B cell (primary cell): ENCODE measurements at regions not wholly inside any gene's neighbourhood (a gene's known extent, or its start where the extent isn't known, plus 50 kb on each side); places are given as distances from the start of the nearest gene placed in this dataset.
"Not testable (repeated sequence)": the region's sequence is repeated elsewhere in the genome, so short reads cannot be mapped to it uniquely, and the experiment has no call there.

Experiments used
- ATAC-seq: fragments of 200-7000 bp; cut with Tn5 transposase; one replicate; pipeline ENCODE4 v1.10.0; 2021; ENCODE audit warnings: low read depth, mild to moderate bottlenecking, moderate number of reproducible peaks, moderate library complexity
- CTCF ChIA-PET: fragments of 350-600 bp; sonication (Branson Sonifier 250); formaldehyde crosslinking; loops from one replicate; lab custom pipeline; 2021; ENCODE audit warnings: antibody characterized with exemption, inconsistent platforms; lab: Charles Lee
- POLR2A ChIA-PET: fragments of 350-600 bp; sonication (Branson Sonifier 250); formaldehyde crosslinking; loops from one replicate; lab custom pipeline; 2021; ENCODE audit warnings: antibody characterized with exemption; lab: Charles Lee
- DNase-seq: peaks from one replicate; pipeline ENCODE4 v3.0.0; 2013
- H2AFZ ChIP-seq: 2 replicates; pipeline ENCODE4 v1.6.1; 2012; ENCODE audit warnings: mild to moderate bottlenecking, low read depth, low read length; ENCODE audit not compliant: insufficient read depth, poor library complexity, severe bottlenecking
- H3K27ac ChIP-seq, 2 donors: 1 replicate in 1 of 2; 2 replicates in 1 of 2; pipeline ENCODE4 v1.5.1; 2012 to 2013; ENCODE audit warnings: low read length in 2 of 2, mild to moderate bottlenecking in 2 of 2, moderate library complexity in 1 of 2
- H3K27me3 ChIP-seq, 4 experiments: fragments of 200-600 bp in 1 of 4; sonication (generic) in 1 of 4; replicated peaks in 1 of 4; 1 replicate in 2 of 4; 2 replicates in 2 of 4; pipeline versions ENCODE4 v1.6.1 to v1.7.0; 2013 to 2016; ENCODE audit warnings: low read length in 3 of 4, mild to moderate bottlenecking in 2 of 4, mixed read lengths in 1 of 4, moderate library complexity in 1 of 4; ENCODE audit not compliant: insufficient read depth in 4 of 4, control insufficient read depth in 3 of 4; ENCODE audit errors: control extremely low read depth in 1 of 4
- H3K36me3 ChIP-seq, 2 experiments: replicated peaks in 1 of 2; 1 replicate in 1 of 2; 2 replicates in 1 of 2; pipeline versions ENCODE4 v1.6.1 to v1.7.1; 2013; ENCODE audit warnings: low read length in 1 of 2; ENCODE audit not compliant: insufficient read depth in 2 of 2, control insufficient read depth in 1 of 2; ENCODE audit errors: control extremely low read depth in 1 of 2, extremely low read depth in 1 of 2
- H3K4me1 ChIP-seq, 2 donors: fragments of 200-600 bp in 1 of 2; sonication (generic) in 1 of 2; 1 replicate in 1 of 2; 2 replicates in 1 of 2; pipeline versions ENCODE4 v1.5.1 to v1.6.1; 2013 to 2017; ENCODE audit warnings: low read length in 2 of 2; ENCODE audit not compliant: control insufficient read depth in 2 of 2, insufficient read depth in 2 of 2
- H3K4me2 ChIP-seq: replicated peaks from 2 replicates; pipeline ENCODE3; 2012; ENCODE audit warnings: mild to moderate bottlenecking, low read depth, low read length; ENCODE audit not compliant: poor library complexity, severe bottlenecking
- H3K4me3 ChIP-seq, 5 experiments: fragments of 200-600 bp in 1 of 5; sonication (generic) in 1 of 5; 1 replicate in 3 of 5; 2 replicates in 2 of 5; pipeline versions ENCODE4 v1.5.1 to v1.7.0; 2011 to 2016; ENCODE audit warnings: low read length in 4 of 5, mild to moderate bottlenecking in 4 of 5, low read depth in 2 of 5, control low read depth in 1 of 5, moderate library complexity in 1 of 5; ENCODE audit not compliant: insufficient read depth in 1 of 5; ENCODE audit errors: control extremely low read depth in 1 of 5, extremely low read depth in 1 of 5
- H3K79me2 ChIP-seq: fragments of 200-600 bp; sonication (generic); one replicate; pipeline ENCODE4 v1.6.0; 2016; ENCODE audit warnings: low read length; ENCODE audit not compliant: control insufficient read depth, insufficient read depth
- H3K9ac ChIP-seq: fragments of 200-600 bp; sonication (generic); 2 replicates; pipeline ENCODE4 v1.6.1; 2017; ENCODE audit warnings: mild to moderate bottlenecking, low read length, moderate library complexity
- H3K9me3 ChIP-seq, 3 donors: one replicate each; pipeline versions ENCODE4 v1.6.1 to v1.7.1; 2013; ENCODE audit warnings: low read length in 2 of 3; ENCODE audit not compliant: control insufficient read depth in 2 of 3, insufficient read depth in 1 of 3; ENCODE audit errors: control extremely low read depth in 1 of 3
- H4K20me1 ChIP-seq: 2 replicates; pipeline ENCODE4 v1.6.0; 2012; ENCODE audit warnings: mild to moderate bottlenecking, low read length; ENCODE audit not compliant: insufficient read depth, control insufficient read depth, poor library complexity, severe bottlenecking
- H3K27ac Mint-ChIP-seq: one replicate; pipeline ENCODE4 v1.8.0; 2021; ENCODE audit warnings: mixed read lengths
- H3K27me3 Mint-ChIP-seq: one replicate; pipeline ENCODE4 v1.8.0; 2021; ENCODE audit warnings: mixed read lengths
- H3K4me1 Mint-ChIP-seq: one replicate; pipeline ENCODE4 v1.8.0; 2021; ENCODE audit warnings: mixed read lengths
- H3K4me3 Mint-ChIP-seq: one replicate; pipeline ENCODE4 v1.8.0; 2021; ENCODE audit warnings: mixed read lengths
- H3K9me3 Mint-ChIP-seq: one replicate; pipeline ENCODE4 v1.8.0; 2022; ENCODE audit warnings: mixed read lengths; ENCODE audit not compliant: insufficient read depth
- EZH2 ChIP-seq: IDR thresholded peaks from 2 replicates; pipeline ENCODE4 v1.6.1; 2012; ENCODE audit warnings: borderline replicate concordance, low read depth, mild to moderate bottlenecking, moderate library complexity, low read length; ENCODE audit not compliant: insufficient read depth, poor library complexity, severe bottlenecking
- WGBS: methylation state at CpG from one replicate; pipeline ENCODE4 v1.1.5; 2013; ENCODE audit warnings: missing lambda C conversion rate; ENCODE audit not compliant: insufficient coverage; 5-methylcytosine and 5-hydroxymethylcytosine counted together
- intact Hi-C: fragments of 100-400 bp; cut with micrococcal nuclease; formaldehyde crosslinking; loops from one replicate; pipeline ENCODE4 v1.10.0; 2022
- TF ChIP-seq, protein P1 (sequence below): fragments of 200-600 bp; IDR thresholded peaks from one replicate; pipeline ENCODE4 v1.8.0; 2022; ENCODE audit warnings: antibody characterized with exemption, mild to moderate bottlenecking

DNA sequence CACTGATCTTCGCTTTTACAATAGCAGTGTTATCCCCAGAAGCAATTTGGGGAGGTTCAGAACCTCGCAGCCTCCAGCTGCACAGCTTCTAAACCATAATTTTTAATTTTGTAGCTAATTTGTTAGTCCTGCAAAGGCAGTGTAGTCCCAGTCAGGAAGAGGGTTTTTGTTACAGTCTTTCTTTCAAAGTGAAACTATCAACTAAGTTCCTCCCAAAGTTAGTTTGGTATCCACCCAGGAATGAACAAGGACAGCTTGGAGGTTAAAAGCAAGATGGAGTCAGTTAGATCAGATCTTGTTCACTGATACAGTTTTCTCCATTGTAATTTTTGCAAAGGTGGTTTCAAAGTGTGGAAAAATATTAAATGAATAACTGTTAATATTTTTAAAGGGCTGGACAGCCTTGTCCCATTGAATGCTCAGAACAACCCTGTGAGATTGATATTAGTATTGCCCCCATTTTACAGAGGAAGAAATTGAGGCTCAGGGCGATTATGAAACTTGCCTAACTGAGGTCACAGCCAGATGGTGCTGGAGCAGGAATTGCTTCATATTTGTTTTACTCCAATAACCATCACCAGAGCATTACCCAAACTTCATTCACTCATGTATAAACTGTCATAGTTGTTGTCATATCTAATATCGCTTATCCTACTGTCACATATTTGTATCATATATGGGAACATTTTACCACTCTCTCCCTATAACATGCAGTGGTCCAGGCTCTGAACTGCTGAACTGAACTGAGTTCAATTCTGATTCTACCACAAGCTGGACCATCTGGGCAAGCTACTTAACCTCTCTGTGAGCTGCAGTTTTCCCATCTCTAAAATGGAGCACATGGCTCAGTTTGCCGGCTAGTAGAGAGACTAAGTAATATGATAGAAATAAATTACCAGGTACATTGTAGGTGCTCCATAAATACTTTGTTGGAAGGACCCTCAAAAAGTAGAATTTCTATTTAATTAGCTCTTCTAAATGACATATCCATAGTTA, 213.8 kb downstream of the BCAS1 start:
- POLR2A ChIA-PET, result interaction anchor here (0.6 to 0.8 kb wide), 2 partner anchors 9 to 84 kb away, joined by 3 to 6 read pairs; no protein-coding TSS in a partner anchor
- WGBS, result 100% methylated on average over 1 of the region's 5 CpGs
- Mint-ChIP-seq H3K27ac (no peak overlapping the region), H3K4me3 (no peak overlapping the region), H3K4me1 (peaks cover 12% of the 10 kb centered on the region), H3K9me3 (no peaks in the 10 kb centered on the region), H3K27me3 (no peaks in the 10 kb centered on the region)
- DNase-seq (no peak), ATAC-seq (no peak)
- H3K27ac ChIP-seq, result no peak overlapping the region
- H3K9ac ChIP-seq, result no peak overlapping the region
- H3K4me2 ChIP-seq, result no peak overlapping the region
- no peaks in the 10 kb centered on the region for H3K9me3 ChIP-seq
- no peaks in the 10 kb centered on the region for H3K36me3 ChIP-seq
- H3K79me2 ChIP-seq, result no peaks in the 10 kb centered on the region
- TF ChIP-seq, protein P1, sequence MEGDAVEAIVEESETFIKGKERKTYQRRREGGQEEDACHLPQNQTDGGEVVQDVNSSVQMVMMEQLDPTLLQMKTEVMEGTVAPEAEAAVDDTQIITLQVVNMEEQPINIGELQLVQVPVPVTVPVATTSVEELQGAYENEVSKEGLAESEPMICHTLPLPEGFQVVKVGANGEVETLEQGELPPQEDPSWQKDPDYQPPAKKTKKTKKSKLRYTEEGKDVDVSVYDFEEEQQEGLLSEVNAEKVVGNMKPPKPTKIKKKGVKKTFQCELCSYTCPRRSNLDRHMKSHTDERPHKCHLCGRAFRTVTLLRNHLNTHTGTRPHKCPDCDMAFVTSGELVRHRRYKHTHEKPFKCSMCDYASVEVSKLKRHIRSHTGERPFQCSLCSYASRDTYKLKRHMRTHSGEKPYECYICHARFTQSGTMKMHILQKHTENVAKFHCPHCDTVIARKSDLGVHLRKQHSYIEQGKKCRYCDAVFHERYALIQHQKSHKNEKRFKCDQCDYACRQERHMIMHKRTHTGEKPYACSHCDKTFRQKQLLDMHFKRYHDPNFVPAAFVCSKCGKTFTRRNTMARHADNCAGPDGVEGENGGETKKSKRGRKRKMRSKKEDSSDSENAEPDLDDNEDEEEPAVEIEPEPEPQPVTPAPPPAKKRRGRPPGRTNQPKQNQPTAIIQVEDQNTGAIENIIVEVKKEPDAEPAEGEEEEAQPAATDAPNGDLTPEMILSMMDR, result no peak
- TF ChIP-seq EZH2, result no peak
- no peaks in the 10 kb centered on the region for H3K27me3 ChIP-seq
- no peak overlapping the region for H2AFZ ChIP-seq
- no peak overlapping the region for H3K4me3 ChIP-seq
- H4K20me1 ChIP-seq, result no peaks in the 10 kb centered on the region
- intact Hi-C loops, result no loop called here
- H3K4me1 ChIP-seq, result peaks cover 9 to 10% of the 10 kb centered on the region in 2 donors
- CTCF ChIA-PET, result interaction anchor here (0.6 to 2.6 kb wide), 4 partner anchors 9 to 241 kb away, joined by 3 to 10 read pairs (median 4); no protein-coding TSS in a partner anchor

DNA sequence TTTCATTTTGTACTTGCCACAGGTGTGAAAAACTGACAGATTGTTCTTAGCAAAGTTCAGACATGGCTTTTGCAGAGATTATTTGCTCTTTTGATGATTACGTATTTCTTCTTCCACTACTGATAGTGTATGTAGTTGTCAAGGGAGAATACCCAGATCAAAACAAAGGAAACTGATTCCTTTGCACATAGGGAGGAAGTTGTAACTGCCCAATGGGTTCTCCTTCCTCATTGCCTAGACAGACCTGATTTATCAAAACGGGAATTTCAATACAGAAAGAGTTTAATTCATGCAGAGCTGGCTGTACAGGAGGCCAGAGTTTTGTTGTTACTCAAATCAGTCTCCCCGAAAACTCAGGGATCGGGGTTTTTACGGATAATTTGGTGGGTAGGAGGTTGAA, 214.7 kb downstream of the BCAS1 start:
- Histone ChIP-seq H3K79me2 (no peaks in the 10 kb centered on the region), H3K36me3 (no peaks in the 10 kb centered on the region), H3K9me3 (no peaks in the 10 kb centered on the region), H3K27ac (no peak overlapping the region), H3K9ac (no peak overlapping the region), H3K4me1 (peaks cover 8% of the 10 kb centered on the region in 2 donors), H4K20me1 (no peaks in the 10 kb centered on the region), H2AFZ (no peak overlapping the region), H3K27me3 (no peaks in the 10 kb centered on the region), H3K4me2 (no peak overlapping the region), H3K4me3 (no peak overlapping the region)
- no peak overlapping the region for H3K27ac Mint-ChIP-seq
- ChIA-PET CTCF (interaction anchor here (1.8 to 2.6 kb wide), 2 partner anchors 10 to 60 kb away, joined by 4 to 10 read pairs; no protein-coding TSS in a partner anchor), POLR2A (no interaction called here)
- intact Hi-C loops, result no loop called here
- WGBS, result 100% methylated on average over 3 of the region's 5 CpGs
- no peaks in the 10 kb centered on the region for H3K27me3 Mint-ChIP-seq
- H3K4me1 Mint-ChIP-seq, result peaks cover 12% of the 10 kb centered on the region
- TF ChIP-seq EZH2, result no peak
- TF ChIP-seq, protein P1, result no peak
- no peak overlapping the region for H3K4me3 Mint-ChIP-seq
- ATAC-seq, result no peak
- DNase-seq, result no peak
- H3K9me3 Mint-ChIP-seq, result no peaks in the 10 kb centered on the region

DNA sequence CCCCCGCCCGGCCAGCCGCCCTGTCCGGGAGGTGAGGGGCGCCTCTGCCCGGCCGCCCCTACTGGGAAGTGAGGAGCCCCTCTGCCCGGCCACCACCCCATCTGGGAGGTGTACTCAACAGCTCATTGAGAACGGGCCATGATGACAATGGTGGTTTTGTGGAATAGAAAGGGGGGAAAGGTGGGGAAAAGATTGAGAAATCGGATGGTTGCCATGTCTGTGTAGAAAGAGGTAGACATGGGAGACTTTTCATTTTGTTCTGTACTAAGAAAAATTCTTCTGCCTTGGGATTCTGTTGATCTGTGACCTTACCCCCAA, 215.8 kb downstream of the BCAS1 start:
- H4K20me1 ChIP-seq, CTCF ChIA-PET, H3K9me3 Mint-ChIP-seq, H3K27me3 ChIP-seq, DNase-seq, H3K79me2 ChIP-seq, intact Hi-C loops, H3K36me3 ChIP-seq, H3K4me2 ChIP-seq, POLR2A ChIA-PET, H3K9ac ChIP-seq, H3K27ac ChIP-seq, H3K4me3 ChIP-seq, H3K27ac Mint-ChIP-seq, H2AFZ ChIP-seq, H3K27me3 Mint-ChIP-seq, H3K9me3 ChIP-seq, ATAC-seq, H3K4me3 Mint-ChIP-seq: not testable (repeated sequence)
- H3K4me1 Mint-ChIP-seq, result peaks cover 18% of the 10 kb centered on the region
- WGBS, result no CpG with 5 or more reads among the region's 10 CpGs
- H3K4me1 ChIP-seq, result peaks cover 15% of the 10 kb centered on the region in 2 donors
